Subcutaneous abdominal adipose tissue (tissue), 5 donors: ENCODE measurements at regions not wholly inside any gene's neighbourhood (a gene's known extent, or its start where the extent isn't known, plus 50 kb on each side); places are given as distances from the start of the nearest gene placed in this dataset.
"Not testable (repeated sequence)": the region's sequence is repeated elsewhere in the genome, so short reads cannot be mapped to it uniquely, and the experiment has no call there.

Source experiments
- H3K27ac ChIP-seq: one replicate; pipeline ENCODE4 v1.7.0; 2013; ENCODE audit warnings: low read depth, mild to moderate bottlenecking, inconsistent platforms, low read length, moderate library complexity
- H3K27me3 ChIP-seq, 5 donors: one replicate each; pipeline ENCODE4 v1.7.0; 2013; ENCODE audit warnings: low read length in 5 of 5, inconsistent platforms in 1 of 5; ENCODE audit not compliant: control insufficient read depth in 5 of 5, insufficient read depth in 4 of 5
- H3K36me3 ChIP-seq, 5 donors: one replicate each; pipeline ENCODE4 v1.7.0; 2013; ENCODE audit warnings: low read length in 5 of 5; ENCODE audit not compliant: control insufficient read depth in 5 of 5, insufficient read depth in 5 of 5
- H3K4me1 ChIP-seq, 5 donors: one replicate each; pipeline ENCODE4 v1.7.0; 2013; ENCODE audit warnings: low read length in 5 of 5, mild to moderate bottlenecking in 3 of 5, moderate library complexity in 1 of 5; ENCODE audit not compliant: control insufficient read depth in 5 of 5, insufficient read depth in 5 of 5
- H3K4me3 ChIP-seq, 5 donors: one replicate each; pipeline ENCODE4 v1.7.0; 2013; ENCODE audit warnings: low read length in 5 of 5, low read depth in 1 of 5
- H3K9ac ChIP-seq, 5 donors: one replicate each; pipeline ENCODE4 v1.7.0; 2013; ENCODE audit warnings: low read length in 5 of 5, mild to moderate bottlenecking in 4 of 5, moderate library complexity in 3 of 5
- H3K9me3 ChIP-seq, 5 donors: one replicate each; pipeline ENCODE4 v1.7.0; 2013; ENCODE audit warnings: low read length in 5 of 5; ENCODE audit not compliant: control insufficient read depth in 5 of 5
- donor health status: healthy.
- donor health status: healthy.
- donor health status: healthy.
- donor health status: healthy.
- donor health status: healthy.

- Histone ChIP-seq H3K4me1 (no peaks in the 10 kb centered on the region), H3K9me3 (no peaks in the 10 kb centered on the region), H3K4me3 (no peak overlapping the region), H3K27ac (no peak overlapping the region), H3K27me3 (no peaks in the 10 kb centered on the region), H3K36me3 (no peaks in the 10 kb centered on the region), H3K9ac (no peak overlapping the region)
Observed at GRCh38 chr5:90338712-90339372, 70.7 kb downstream of the CETN3 start.

GRCh38 chr5:90337449-90338052 is 72.0 kb downstream of the CETN3 start:
- no peak overlapping the region for H3K9ac ChIP-seq

DNA sequence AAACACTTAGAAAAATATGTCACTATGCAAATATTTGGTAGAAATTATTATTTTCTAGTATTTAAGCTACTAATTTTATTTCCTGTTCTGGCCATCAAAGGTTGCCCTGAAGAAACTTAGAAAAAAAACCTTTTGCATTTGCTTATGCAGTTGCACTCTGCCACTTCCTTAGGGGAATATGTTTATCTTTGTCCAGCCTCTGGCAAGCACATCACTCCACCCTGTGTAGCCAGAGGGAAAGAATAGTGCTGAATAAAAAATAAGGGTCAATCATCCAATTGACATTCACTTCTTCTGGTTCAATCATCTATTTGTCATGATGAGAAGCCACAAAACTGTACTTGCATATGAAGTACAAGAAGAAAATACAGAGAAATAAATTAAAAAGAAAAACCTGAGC is 72.8 kb downstream of the CETN3 start:
- H3K27ac ChIP-seq, result no peak overlapping the region
- no peaks in the 10 kb centered on the region for H3K36me3 ChIP-seq
- H3K4me1 ChIP-seq, result no peaks in the 10 kb centered on the region
- H3K9me3 ChIP-seq, result no peaks in the 10 kb centered on the region
- peaks cover 0 to under 1% (median 0%) of the 10 kb centered on the region in 5 donors for H3K27me3 ChIP-seq
- no peak overlapping the region for H3K4me3 ChIP-seq
- H3K9ac ChIP-seq, result no peak overlapping the region

More at GRCh38 chr5:90337449-90338052, 72.0 kb downstream of the CETN3 start:
- Histone ChIP-seq H3K36me3 (no peaks in the 10 kb centered on the region), H3K27ac (no peak overlapping the region), H3K9me3 (no peaks in the 10 kb centered on the region), H3K4me3 (no peak overlapping the region), H3K4me1 (no peaks in the 10 kb centered on the region), H3K27me3 (no peaks in the 10 kb centered on the region)

DNA sequence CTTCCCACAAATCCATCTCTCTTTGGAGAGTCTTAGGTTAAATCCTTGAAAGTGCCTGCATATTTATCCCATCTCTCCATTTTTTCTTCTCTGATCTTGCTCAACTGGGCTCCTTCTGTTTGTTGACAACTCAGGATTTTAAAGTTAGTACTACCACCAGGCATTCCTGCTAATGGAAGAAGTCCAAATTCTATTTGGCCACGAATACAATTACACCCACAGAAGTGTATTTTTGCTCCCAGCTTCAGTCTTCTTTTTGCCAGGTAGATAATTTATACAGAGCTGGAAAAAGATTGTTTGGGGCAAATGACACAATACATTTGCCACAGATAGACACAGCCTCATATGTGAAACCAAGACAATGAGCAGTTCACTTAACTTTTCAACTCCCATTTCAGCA is 74.8 kb downstream of the CETN3 start:
- Histone ChIP-seq H3K4me1 (no peaks in the 10 kb centered on the region), H3K4me3 (no peak overlapping the region), H3K27ac (no peak overlapping the region), H3K9me3 (no peaks in the 10 kb centered on the region), H3K36me3 (no peaks in the 10 kb centered on the region), H3K27me3 (peaks cover 0 to 4% (median 0%) of the 10 kb centered on the region in 5 donors), H3K9ac (no peak overlapping the region)

DNA sequence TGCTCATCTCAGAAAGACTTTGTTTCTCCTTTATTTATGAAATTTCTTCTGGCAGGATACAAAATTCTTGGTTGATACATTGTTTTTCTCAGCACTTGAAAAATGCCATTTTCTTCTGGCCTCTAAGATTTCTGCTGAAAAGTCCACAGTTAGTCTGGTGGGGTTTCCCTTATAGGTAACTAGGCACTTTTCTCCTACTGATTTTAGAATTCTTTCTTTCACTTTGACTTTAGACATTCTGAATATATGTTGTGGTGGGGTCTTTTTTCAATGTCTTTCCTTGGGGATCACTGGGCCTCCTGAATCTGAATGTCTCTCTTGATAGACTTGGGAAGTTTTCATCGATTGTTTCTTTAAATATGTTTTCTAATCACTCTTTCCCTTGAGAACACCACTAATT is 79.6 kb downstream of the CETN3 start:
- no peak overlapping the region for H3K4me3 ChIP-seq
- H3K36me3 ChIP-seq, result no peaks in the 10 kb centered on the region
- H3K9ac ChIP-seq, result no peak overlapping the region

GRCh38 chr5:90326995-90327394 is 82.6 kb downstream of the CETN3 start:
- no peaks in the 10 kb centered on the region for H3K36me3 ChIP-seq
- H3K4me3 ChIP-seq, result no peak overlapping the region
- no peak overlapping the region for H3K27ac ChIP-seq
- H3K27me3 ChIP-seq, result peaks cover 0 to 4% (median 0%) of the 10 kb centered on the region in 5 donors
- no peaks in the 10 kb centered on the region for H3K4me1 ChIP-seq
- H3K9me3 ChIP-seq, result peaks cover 0 to 1% (median 0%) of the 10 kb centered on the region in 5 donors
- no peak overlapping the region for H3K9ac ChIP-seq

More for the DNA sequence above, 79.6 kb downstream of the CETN3 start:
- Histone ChIP-seq H3K27ac (no peak overlapping the region), H3K9me3 (no peaks in the 10 kb centered on the region), H3K27me3 (peaks cover 0 to 4% (median 0%) of the 10 kb centered on the region in 5 donors), H3K4me1 (no peaks in the 10 kb centered on the region)

DNA sequence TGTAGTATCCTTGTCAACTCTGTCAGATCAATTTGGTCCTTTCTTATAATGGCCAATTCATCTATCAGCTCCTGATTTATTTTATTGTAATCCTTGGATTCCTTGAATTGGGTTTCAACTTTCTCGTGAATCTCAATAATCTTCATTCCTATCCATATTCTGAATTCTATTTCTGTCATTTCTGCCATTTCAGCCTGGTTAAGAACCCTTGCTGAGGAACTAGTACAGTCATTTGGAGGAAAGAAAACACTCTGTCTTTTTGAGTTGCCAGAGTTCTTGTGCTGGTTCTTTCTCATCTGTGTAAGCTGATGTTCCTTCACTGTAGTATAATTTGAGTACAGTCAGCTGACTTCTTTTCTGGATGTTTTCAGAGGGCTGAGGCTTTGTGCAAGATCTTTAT is 84.5 kb downstream of the CETN3 start:
- H3K4me3 ChIP-seq, result no peak overlapping the region
- H3K4me1 ChIP-seq, result no peaks in the 10 kb centered on the region
- H3K27me3 ChIP-seq, result no peaks in the 10 kb centered on the region
- H3K9me3 ChIP-seq, result peaks cover 0 to 7% (median 2%) of the 10 kb centered on the region in 5 donors
- H3K9ac ChIP-seq, result no peak overlapping the region
- H3K36me3 ChIP-seq, result no peaks in the 10 kb centered on the region
- no peak overlapping the region for H3K27ac ChIP-seq

DNA sequence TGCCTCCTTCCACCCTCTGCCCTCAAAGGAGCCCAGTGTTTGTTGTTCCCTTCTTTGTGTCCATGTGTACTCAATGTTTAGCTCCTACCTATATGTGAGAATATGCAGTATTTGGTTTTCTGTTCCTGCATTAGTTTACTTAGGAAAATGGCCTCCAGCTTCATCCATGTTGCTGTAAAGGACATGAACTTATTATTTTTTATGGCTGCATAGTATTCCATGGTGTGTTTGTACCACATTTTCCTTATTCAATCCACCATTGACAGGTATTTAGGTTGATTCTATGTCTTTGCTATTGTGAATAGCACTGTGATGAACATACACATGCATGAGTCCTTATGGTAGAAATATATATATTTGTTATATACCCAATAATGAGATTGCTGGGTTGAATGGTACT is 89.2 kb downstream of the CETN3 start:
- not testable (repeated sequence) for H3K27me3 ChIP-seq, H3K27ac ChIP-seq, H3K4me3 ChIP-seq, H3K9me3 ChIP-seq, H3K9ac ChIP-seq, H3K36me3 ChIP-seq, H3K4me1 ChIP-seq

DNA sequence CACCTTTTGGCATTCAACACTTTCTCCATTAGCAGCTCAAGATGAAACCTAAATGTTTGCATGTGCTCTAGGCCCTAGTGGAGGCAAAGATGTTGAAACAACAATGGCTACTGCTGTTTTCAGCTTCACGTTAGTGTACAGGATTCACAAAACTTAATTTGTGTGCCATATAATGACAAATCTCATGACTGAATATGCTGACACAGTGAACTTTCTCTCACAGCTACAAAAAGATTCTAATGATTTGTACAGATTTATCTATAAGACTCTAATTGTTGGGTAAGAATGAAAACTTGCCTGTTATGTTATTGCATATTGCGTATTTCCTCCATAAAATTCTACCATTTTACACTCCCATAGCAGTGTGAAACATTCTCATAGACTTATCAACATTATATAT is 97.5 kb downstream of the CETN3 start:
- Histone ChIP-seq H3K9ac (no peak overlapping the region), H3K9me3 (no peaks in the 10 kb centered on the region), H3K4me3 (no peak overlapping the region), H3K27me3 (no peaks in the 10 kb centered on the region), H3K4me1 (peaks cover 0 to 5% (median 3%) of the 10 kb centered on the region in 5 donors), H3K36me3 (no peaks in the 10 kb centered on the region), H3K27ac (no peak overlapping the region)

- Histone ChIP-seq H3K4me3 (no peak overlapping the region), H3K36me3 (no peaks in the 10 kb centered on the region), H3K4me1 (peaks cover 0 to 5% (median 3%) of the 10 kb centered on the region in 5 donors), H3K9me3 (no peaks in the 10 kb centered on the region), H3K27ac (no peak overlapping the region), H3K27me3 (no peaks in the 10 kb centered on the region), H3K9ac (no peak overlapping the region)
Observed at GRCh38 chr5:90311401-90311800, 98.2 kb downstream of the CETN3 start.
